ENCODE measurements at regions not wholly inside any gene's neighbourhood (a gene's known extent, or its start where the extent isn't known, plus 50 kb on each side); places are given as distances from the start of the nearest gene placed in this dataset.

DNA sequence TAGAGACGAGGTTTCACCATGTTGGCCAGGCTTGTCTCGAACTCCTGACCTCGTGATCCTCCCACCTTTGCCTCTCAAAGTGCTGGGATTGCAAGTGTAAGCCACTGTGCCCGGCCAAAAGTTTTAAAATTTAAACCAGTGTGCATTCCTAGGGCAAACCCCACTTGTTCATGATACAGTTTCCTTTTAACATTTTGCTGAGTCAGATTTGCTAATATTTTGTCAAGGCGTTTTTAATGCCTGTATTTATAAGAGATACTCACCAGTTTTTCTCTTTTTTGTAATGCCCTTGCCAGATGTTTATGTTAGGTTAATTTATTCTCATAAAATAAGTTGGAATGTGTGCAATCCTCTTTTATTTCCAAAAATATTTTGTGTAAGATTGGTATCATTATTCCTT lies 927.4 kb downstream of the DNAJB9 start:
- H3K27me3 ChIP-seq (ENCODE audit: control insufficient read depth, insufficient read depth, low read length) = no peaks in the 10 kb centered on the region
- FAIRE-seq (no peak), DNase-seq (ENCODE audit: low read depth) (no peak)
- H3K36me3 ChIP-seq (ENCODE audit: control insufficient read depth, insufficient read depth, low read length) = no peaks in the 10 kb centered on the region
- no peak overlapping the region for H3K4me3 ChIP-seq (ENCODE audit: low read depth, low read length)
- TF ChIP-seq, protein P1, sequence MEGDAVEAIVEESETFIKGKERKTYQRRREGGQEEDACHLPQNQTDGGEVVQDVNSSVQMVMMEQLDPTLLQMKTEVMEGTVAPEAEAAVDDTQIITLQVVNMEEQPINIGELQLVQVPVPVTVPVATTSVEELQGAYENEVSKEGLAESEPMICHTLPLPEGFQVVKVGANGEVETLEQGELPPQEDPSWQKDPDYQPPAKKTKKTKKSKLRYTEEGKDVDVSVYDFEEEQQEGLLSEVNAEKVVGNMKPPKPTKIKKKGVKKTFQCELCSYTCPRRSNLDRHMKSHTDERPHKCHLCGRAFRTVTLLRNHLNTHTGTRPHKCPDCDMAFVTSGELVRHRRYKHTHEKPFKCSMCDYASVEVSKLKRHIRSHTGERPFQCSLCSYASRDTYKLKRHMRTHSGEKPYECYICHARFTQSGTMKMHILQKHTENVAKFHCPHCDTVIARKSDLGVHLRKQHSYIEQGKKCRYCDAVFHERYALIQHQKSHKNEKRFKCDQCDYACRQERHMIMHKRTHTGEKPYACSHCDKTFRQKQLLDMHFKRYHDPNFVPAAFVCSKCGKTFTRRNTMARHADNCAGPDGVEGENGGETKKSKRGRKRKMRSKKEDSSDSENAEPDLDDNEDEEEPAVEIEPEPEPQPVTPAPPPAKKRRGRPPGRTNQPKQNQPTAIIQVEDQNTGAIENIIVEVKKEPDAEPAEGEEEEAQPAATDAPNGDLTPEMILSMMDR (IDR thresholded peaks at IDR 0.05; ENCODE audit: insufficient read depth, low read length, severe bottlenecking) = no peak

DNA sequence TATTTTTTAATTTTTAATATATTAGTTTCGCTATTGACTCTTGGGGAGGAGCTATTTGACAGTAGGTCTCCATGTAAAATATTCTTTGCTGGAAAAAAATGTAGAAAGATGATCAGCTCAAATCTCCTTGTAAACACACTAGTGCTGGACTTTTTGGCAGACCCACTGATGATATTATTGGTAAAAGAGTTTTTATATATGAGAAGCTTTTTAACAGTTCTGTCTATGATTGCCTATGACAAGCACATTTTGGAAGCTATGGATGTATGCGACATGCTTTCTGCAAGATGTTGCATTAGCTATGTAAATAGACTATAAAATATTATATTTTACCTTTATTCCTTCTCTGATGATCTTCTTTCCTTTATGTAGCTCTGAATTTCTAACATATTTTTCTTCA lies 928.5 kb downstream of the DNAJB9 start:
- DNase-seq (ENCODE audit: low read depth) (no peak), FAIRE-seq (no peak)
- TF ChIP-seq, protein P1 (IDR thresholded peaks at IDR 0.05; ENCODE audit: insufficient read depth, low read length, severe bottlenecking) = no peak
- H3K27me3 ChIP-seq (ENCODE audit: control insufficient read depth, insufficient read depth, low read length) = no peaks in the 10 kb centered on the region
- H3K4me3 ChIP-seq (ENCODE audit: low read depth, low read length) = no peak overlapping the region
- no peaks in the 10 kb centered on the region for H3K36me3 ChIP-seq (ENCODE audit: control insufficient read depth, insufficient read depth, low read length)

DNA sequence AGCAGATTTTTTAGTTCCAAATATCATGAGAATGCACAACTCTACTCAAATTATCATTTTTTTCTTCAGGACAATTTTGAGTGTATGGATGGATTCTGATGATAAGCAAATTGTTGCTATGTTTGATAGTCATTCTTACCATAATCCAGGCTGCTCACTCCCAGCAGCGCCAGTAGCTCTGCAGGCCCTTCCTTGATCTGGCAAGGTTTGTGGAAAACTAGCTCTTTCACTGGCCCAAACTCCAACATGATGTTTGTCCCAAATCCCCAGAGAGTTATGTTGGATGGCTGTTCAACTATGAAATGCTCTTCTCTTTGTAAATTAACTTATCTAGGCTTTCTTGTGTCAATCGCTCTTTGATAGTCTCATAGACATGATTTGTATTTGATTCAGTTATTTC lies 933.7 kb downstream of the DNAJB9 start:
- TF ChIP-seq, protein P1 (IDR thresholded peaks at IDR 0.05; ENCODE audit: insufficient read depth, low read length, severe bottlenecking) = no peak
- FAIRE-seq (no peak), DNase-seq (ENCODE audit: low read depth) (no peak)
- no peaks in the 10 kb centered on the region for H3K27me3 ChIP-seq (ENCODE audit: control insufficient read depth, insufficient read depth, low read length)
- no peak overlapping the region for H3K4me3 ChIP-seq (ENCODE audit: low read depth, low read length)
- no peaks in the 10 kb centered on the region for H3K36me3 ChIP-seq (ENCODE audit: control insufficient read depth, insufficient read depth, low read length)

DNA sequence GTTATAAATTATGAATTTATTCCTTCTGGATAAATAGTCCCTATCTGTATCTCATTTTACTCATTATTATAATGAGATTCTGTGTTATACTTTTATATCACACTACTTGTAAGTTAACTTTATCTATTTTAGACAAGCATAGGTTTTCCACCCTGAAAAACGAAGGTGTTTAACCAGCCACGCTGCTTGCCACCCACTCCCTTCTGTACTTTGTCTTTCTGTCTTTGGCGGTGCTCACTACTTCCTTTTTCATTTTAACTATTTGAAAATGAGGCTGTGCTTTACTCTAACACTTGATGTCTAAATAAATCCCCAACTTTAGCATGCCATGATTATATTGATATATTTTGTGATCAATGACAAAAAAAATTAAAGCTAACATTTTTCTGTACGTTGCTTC lies 952.9 kb downstream of the DNAJB9 start:
- H3K27me3 ChIP-seq (ENCODE audit: control insufficient read depth, insufficient read depth, low read length) = no peaks in the 10 kb centered on the region
- no peak for FAIRE-seq
- DNase-seq (ENCODE audit: low read depth) = no peak
- H3K4me3 ChIP-seq (ENCODE audit: low read depth, low read length) = no peak overlapping the region
- TF ChIP-seq, protein P1 (IDR thresholded peaks at IDR 0.05; ENCODE audit: insufficient read depth, low read length, severe bottlenecking) = no peak
- H3K36me3 ChIP-seq (ENCODE audit: control insufficient read depth, insufficient read depth, low read length) = no peaks in the 10 kb centered on the region

DNA sequence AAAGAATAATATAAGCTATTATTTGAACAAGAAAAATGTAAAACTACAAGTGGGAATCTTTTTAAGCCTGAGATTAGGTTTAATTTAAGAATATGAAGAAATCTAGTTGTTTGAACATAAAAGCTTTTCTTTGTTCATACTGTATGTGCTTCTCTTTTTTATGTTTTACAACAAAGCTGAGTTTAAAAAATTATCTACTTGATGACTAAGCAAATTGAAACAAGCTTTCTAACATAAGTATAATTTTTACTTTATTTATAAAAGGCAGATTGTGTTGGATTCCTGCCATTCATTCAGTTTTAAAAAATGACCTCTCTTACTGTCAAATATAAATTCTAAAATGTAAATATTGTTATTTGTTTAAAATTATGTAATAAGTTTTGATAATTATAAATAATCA lies 958.2 kb downstream of the DNAJB9 start:
- DNase-seq (ENCODE audit: low read depth) (no peak), FAIRE-seq (no peak)
- no peak overlapping the region for H3K4me3 ChIP-seq (ENCODE audit: low read depth, low read length)
- no peaks in the 10 kb centered on the region for H3K36me3 ChIP-seq (ENCODE audit: control insufficient read depth, insufficient read depth, low read length)
- TF ChIP-seq, protein P1 (IDR thresholded peaks at IDR 0.05; ENCODE audit: insufficient read depth, low read length, severe bottlenecking) = no peak
- no peaks in the 10 kb centered on the region for H3K27me3 ChIP-seq (ENCODE audit: control insufficient read depth, insufficient read depth, low read length)

DNA sequence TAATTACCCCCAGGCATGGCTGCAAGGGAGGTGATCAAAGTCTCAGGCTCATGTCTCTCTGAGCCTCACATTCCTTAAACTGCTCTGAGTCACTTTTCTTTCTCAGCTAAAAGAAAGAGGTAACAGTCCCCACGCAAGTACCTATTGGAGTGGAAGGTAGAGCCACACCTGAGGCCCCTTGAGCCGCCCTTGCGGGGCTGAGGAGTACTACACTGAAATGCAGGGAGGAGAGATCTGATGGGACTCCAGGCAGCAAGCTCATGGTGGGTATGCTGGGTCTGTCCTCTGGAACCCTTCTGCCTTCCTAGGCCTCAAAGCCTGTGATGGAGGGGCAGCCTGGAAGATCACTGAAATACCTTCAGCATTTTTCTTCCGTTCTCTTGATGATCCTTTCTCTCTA lies 960.0 kb downstream of the DNAJB9 start:
- Histone ChIP-seq H3K4me3 (ENCODE audit: low read depth, low read length) (no peak overlapping the region), H3K36me3 (ENCODE audit: control insufficient read depth, insufficient read depth, low read length) (no peaks in the 10 kb centered on the region), H3K27me3 (ENCODE audit: control insufficient read depth, insufficient read depth, low read length) (no peaks in the 10 kb centered on the region)
- DNase-seq (ENCODE audit: low read depth) (no peak), FAIRE-seq (no peak)
- TF ChIP-seq, protein P1 (IDR thresholded peaks at IDR 0.05; ENCODE audit: insufficient read depth, low read length, severe bottlenecking) = no peak

All from bronchial epithelial cell (primary cell).